SK-N-SH treated with all-trans-retinoic acid at 6 μM for 48 hours (cell line): ENCODE measurements at regions not wholly inside any gene's neighbourhood (a gene's known extent, or its start where the extent isn't known, plus 50 kb on each side); places are given as distances from the start of the nearest gene placed in this dataset.
"Not testable (repeated sequence)": the region's sequence is repeated elsewhere in the genome, so short reads cannot be mapped to it uniquely, and the experiment has no call there.

Experiments used
- ATAC-seq: fragments of 200-7000 bp; cut with Tn5 transposase; 3 replicates; pipeline ENCODE4 v1.9.1; 2020; ENCODE audit warnings: mild to moderate bottlenecking, moderate library complexity
- ARNTL ChIP-seq: fragments of 450-650 bp; formaldehyde crosslinking; IDR thresholded peaks from 2 replicates; pipeline ENCODE4 v1.5.0; 2020; ENCODE audit warnings: low read depth, mild to moderate bottlenecking, moderate library complexity, borderline replicate concordance
- CSDC2 ChIP-seq: fragments of 250-450 bp; sonication (Bioruptor Pico); IDR thresholded peaks from 2 replicates; pipeline ENCODE4 v1.5.0; 2020; ENCODE audit warnings: mild to moderate bottlenecking, moderate library complexity
- CSRNP3 ChIP-seq: fragments of 250-450 bp; sonication (Bioruptor Pico); IDR thresholded peaks from 2 replicates; pipeline ENCODE4 v1.5.1; 2021; ENCODE audit warnings: mild to moderate bottlenecking, moderate library complexity
- ESRRG ChIP-seq: fragments of 250-450 bp; sonication (Bioruptor Pico); IDR thresholded peaks from 2 replicates; pipeline ENCODE4 v1.6.1; 2021; ENCODE audit warnings: mild to moderate bottlenecking
- GLIS3 ChIP-seq: fragments of 250-450 bp; sonication (Bioruptor Pico); IDR thresholded peaks from 2 replicates; pipeline ENCODE4 v1.5.0; 2020; ENCODE audit warnings: mild to moderate bottlenecking, moderate library complexity
- ISL1 ChIP-seq: fragments of 250-450 bp; sonication (Bioruptor Pico); IDR thresholded peaks from 2 replicates; pipeline ENCODE4 v2.1.2; 2022; ENCODE audit warnings: mild to moderate bottlenecking, moderate library complexity
- OSR1 ChIP-seq: fragments of 250-450 bp; sonication (Bioruptor Pico); IDR thresholded peaks from 2 replicates; pipeline ENCODE4 v1.8.0; 2022; ENCODE audit warnings: moderate library complexity, mild to moderate bottlenecking, inconsistent platforms
- POU6F1 ChIP-seq: fragments of 250-450 bp; sonication (Bioruptor Pico); IDR thresholded peaks from 2 replicates; pipeline ENCODE4 v1.8.0; 2021; ENCODE audit warnings: low read depth, mild to moderate bottlenecking, moderate library complexity, borderline replicate concordance
- PPARA ChIP-seq: fragments of 250-450 bp; sonication (Bioruptor Pico); IDR thresholded peaks from 2 replicates; pipeline ENCODE4 v1.5.0; 2020; ENCODE audit warnings: mild to moderate bottlenecking, borderline replicate concordance
- RARB ChIP-seq: fragments of 250-450 bp; sonication (Bioruptor Pico); IDR thresholded peaks from 2 replicates; pipeline ENCODE4 v1.8.0; 2021; ENCODE audit warnings: mild to moderate bottlenecking, moderate library complexity
- SNAI2 ChIP-seq: fragments of 250-450 bp; sonication (Bioruptor Pico); IDR thresholded peaks from 2 replicates; pipeline ENCODE4 v1.5.0; 2020; ENCODE audit warnings: mild to moderate bottlenecking, moderate library complexity
- TCF4 ChIP-seq: fragments of 250-450 bp; sonication (Bioruptor Pico); IDR thresholded peaks from 2 replicates; pipeline ENCODE4 v1.8.0; 2021; ENCODE audit warnings: mild to moderate bottlenecking, moderate library complexity, borderline replicate concordance
- TOX ChIP-seq: fragments of 250-450 bp; sonication (Bioruptor Pico); IDR thresholded peaks from 2 replicates; pipeline ENCODE4 v1.8.0; 2021; ENCODE audit warnings: mild to moderate bottlenecking, moderate library complexity, borderline replicate concordance
- ZC3H10 ChIP-seq: fragments of 250-450 bp; sonication (Bioruptor Pico); IDR thresholded peaks from 2 replicates; pipeline ENCODE4 v1.5.1; 2021; ENCODE audit warnings: mild to moderate bottlenecking, moderate library complexity
- ZFP3 ChIP-seq: fragments of 250-450 bp; sonication (Bioruptor Pico); IDR thresholded peaks from 2 replicates; pipeline ENCODE4 v1.5.0; 2020; ENCODE audit warnings: mild to moderate bottlenecking, moderate library complexity
- ZFP30 ChIP-seq: fragments of 450-650 bp; formaldehyde crosslinking; IDR thresholded peaks from 2 replicates; pipeline ENCODE4 v1.5.0; 2022; ENCODE audit warnings: mild to moderate bottlenecking, moderate library complexity
- ZNF565 ChIP-seq: fragments of 450-650 bp; formaldehyde crosslinking; conservative IDR thresholded peaks from 2 replicates; pipeline ENCODE4 v1.5.0; 2020; ENCODE audit warnings: low read depth, mild to moderate bottlenecking, moderate library complexity
- ZNF8 ChIP-seq: fragments of 450-650 bp; formaldehyde crosslinking; IDR thresholded peaks from 2 replicates; pipeline ENCODE4 v1.5.0; 2020; ENCODE audit warnings: mild to moderate bottlenecking, moderate library complexity
- TF ChIP-seq, protein P1 (sequence below): fragments of 250-450 bp; sonication (Bioruptor Pico); IDR thresholded peaks from 2 replicates; pipeline ENCODE4 v1.5.1; 2020; ENCODE audit warnings: low read depth, mild to moderate bottlenecking, moderate library complexity
- TF ChIP-seq, protein P2 (sequence below): fragments of 250-450 bp; sonication (Bioruptor Pico); IDR thresholded peaks from 2 replicates; pipeline ENCODE4 v1.5.0; 2020; ENCODE audit warnings: mild to moderate bottlenecking, moderate library complexity
- TF ChIP-seq, protein P3 (sequence below): fragments of 250-450 bp; sonication (Bioruptor Pico); IDR thresholded peaks from 2 replicates; pipeline ENCODE4 v1.8.0; 2020; ENCODE audit warnings: mild to moderate bottlenecking, moderate library complexity, borderline replicate concordance

- ATAC-seq = no peak
- TF ChIP-seq PPARA (CRISPR knock-in tag) (no peak), TOX (CRISPR knock-in tag) (no peak), OSR1 (CRISPR knock-in tag) (no peak), POU6F1 (CRISPR knock-in tag) (no peak), ZFP3 (no peak), ZNF8 (CRISPR knock-in tag) (no peak), ZFP30 (CRISPR knock-in tag) (no peak), RARB (no peak), TCF4 (CRISPR knock-in tag) (no peak)
- TF ChIP-seq, protein P1, sequence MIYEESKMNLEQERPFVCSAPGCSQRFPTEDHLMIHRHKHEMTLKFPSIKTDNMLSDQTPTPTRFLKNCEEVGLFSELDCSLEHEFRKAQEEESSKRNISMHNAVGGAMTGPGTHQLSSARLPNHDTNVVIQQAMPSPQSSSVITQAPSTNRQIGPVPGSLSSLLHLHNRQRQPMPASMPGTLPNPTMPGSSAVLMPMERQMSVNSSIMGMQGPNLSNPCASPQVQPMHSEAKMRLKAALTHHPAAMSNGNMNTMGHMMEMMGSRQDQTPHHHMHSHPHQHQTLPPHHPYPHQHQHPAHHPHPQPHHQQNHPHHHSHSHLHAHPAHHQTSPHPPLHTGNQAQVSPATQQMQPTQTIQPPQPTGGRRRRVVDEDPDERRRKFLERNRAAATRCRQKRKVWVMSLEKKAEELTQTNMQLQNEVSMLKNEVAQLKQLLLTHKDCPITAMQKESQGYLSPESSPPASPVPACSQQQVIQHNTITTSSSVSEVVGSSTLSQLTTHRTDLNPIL (CRISPR knock-in tag) = no peak
- TF ChIP-seq, protein P2, sequence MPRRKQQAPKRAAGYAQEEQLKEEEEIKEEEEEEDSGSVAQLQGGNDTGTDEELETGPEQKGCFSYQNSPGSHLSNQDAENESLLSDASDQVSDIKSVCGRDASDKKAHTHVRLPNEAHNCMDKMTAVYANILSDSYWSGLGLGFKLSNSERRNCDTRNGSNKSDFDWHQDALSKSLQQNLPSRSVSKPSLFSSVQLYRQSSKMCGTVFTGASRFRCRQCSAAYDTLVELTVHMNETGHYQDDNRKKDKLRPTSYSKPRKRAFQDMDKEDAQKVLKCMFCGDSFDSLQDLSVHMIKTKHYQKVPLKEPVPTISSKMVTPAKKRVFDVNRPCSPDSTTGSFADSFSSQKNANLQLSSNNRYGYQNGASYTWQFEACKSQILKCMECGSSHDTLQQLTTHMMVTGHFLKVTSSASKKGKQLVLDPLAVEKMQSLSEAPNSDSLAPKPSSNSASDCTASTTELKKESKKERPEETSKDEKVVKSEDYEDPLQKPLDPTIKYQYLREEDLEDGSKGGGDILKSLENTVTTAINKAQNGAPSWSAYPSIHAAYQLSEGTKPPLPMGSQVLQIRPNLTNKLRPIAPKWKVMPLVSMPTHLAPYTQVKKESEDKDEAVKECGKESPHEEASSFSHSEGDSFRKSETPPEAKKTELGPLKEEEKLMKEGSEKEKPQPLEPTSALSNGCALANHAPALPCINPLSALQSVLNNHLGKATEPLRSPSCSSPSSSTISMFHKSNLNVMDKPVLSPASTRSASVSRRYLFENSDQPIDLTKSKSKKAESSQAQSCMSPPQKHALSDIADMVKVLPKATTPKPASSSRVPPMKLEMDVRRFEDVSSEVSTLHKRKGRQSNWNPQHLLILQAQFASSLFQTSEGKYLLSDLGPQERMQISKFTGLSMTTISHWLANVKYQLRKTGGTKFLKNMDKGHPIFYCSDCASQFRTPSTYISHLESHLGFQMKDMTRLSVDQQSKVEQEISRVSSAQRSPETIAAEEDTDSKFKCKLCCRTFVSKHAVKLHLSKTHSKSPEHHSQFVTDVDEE (CRISPR knock-in tag) = no peak
- TF ChIP-seq, all 23 proteins: peak for 0
These were observed 223.4 kb downstream of the TLE3 start for GRCh38 chr15:69874321-69874720.

- ATAC-seq = no peak; the same call in 2 of the 3 replicates
- TF ChIP-seq ESRRG (CRISPR knock-in tag) (no peak), ARNTL (no peak), TOX (CRISPR knock-in tag) (no peak), ZC3H10 (CRISPR knock-in tag) (no peak), SNAI2 (CRISPR knock-in tag) (no peak), POU6F1 (CRISPR knock-in tag) (no peak), ZFP30 (CRISPR knock-in tag) (no peak), GLIS3 (no peak), ISL1 (CRISPR knock-in tag) (no peak), OSR1 (CRISPR knock-in tag) (no peak), CSRNP3 (CRISPR knock-in tag) (no peak), ZNF565 (CRISPR knock-in tag) (no peak), RARB (no peak), CSDC2 (CRISPR knock-in tag) (no peak), TCF4 (CRISPR knock-in tag) (no peak)
- TF ChIP-seq, protein P3, sequence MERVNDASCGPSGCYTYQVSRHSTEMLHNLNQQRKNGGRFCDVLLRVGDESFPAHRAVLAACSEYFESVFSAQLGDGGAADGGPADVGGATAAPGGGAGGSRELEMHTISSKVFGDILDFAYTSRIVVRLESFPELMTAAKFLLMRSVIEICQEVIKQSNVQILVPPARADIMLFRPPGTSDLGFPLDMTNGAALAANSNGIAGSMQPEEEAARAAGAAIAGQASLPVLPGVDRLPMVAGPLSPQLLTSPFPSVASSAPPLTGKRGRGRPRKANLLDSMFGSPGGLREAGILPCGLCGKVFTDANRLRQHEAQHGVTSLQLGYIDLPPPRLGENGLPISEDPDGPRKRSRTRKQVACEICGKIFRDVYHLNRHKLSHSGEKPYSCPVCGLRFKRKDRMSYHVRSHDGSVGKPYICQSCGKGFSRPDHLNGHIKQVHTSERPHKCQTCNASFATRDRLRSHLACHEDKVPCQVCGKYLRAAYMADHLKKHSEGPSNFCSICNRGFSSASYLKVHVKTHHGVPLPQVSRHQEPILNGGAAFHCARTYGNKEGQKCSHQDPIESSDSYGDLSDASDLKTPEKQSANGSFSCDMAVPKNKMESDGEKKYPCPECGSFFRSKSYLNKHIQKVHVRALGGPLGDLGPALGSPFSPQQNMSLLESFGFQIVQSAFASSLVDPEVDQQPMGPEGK (CRISPR knock-in tag) = no peak
- TF ChIP-seq, protein P1 (CRISPR knock-in tag) = no peak
- TF ChIP-seq, protein P2 (CRISPR knock-in tag) = no peak
- TF ChIP-seq, all 23 proteins: peak for 0
These were observed 221.4 kb downstream of the TLE3 start for GRCh38 chr15:69876064-69876940.

- ATAC-seq = not testable (repeated sequence)
These were observed 217.8 kb downstream of the TLE3 start for GRCh38 chr15:69879963-69880362.
